Mammary epithelial cell (primary cell): ENCODE measurements at regions not wholly inside any gene's neighbourhood (a gene's known extent, or its start where the extent isn't known, plus 50 kb on each side); places are given as distances from the start of the nearest gene placed in this dataset.

Experiments
- EZH2 ChIP-seq: IDR thresholded peaks from 2 replicates; pipeline ENCODE4 v1.6.1; 2012; ENCODE audit warnings: low read length, inconsistent platforms, borderline replicate concordance
- TF ChIP-seq, protein P1 (sequence below), 2 donors: IDR thresholded peaks in 1 of 2; conservative IDR thresholded peaks in 1 of 2; 2 replicates each; pipeline ENCODE4 v1.5.1; 2011 to 2012; ENCODE audit warnings: inconsistent platforms in 2 of 2, low read length in 2 of 2, mild to moderate bottlenecking in 2 of 2, control low read depth in 1 of 2, low read depth in 1 of 2; ENCODE audit not compliant: insufficient read depth in 1 of 2; ENCODE audit errors: extremely low read depth in 1 of 2

DNA sequence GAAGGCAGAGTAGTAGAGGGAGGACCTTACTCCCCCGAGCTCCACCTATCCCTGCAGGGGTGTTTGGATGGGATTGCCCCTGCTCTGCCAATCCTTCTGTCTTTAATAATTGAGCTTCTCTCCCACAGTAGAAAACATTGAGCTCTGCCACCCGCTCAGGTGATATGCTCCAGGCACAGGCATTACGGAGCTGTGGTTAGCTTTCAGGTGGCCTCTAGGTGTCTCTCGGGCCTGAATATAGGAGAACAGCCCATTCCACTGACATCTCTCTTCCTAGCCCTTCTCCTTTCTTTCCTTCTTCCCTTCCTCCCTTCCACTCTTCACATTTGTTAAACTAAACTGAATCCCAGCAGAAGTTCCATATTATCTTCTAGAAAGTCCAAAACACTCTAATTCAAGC lies 203.4 kb downstream of the SYK start:
- TF ChIP-seq, protein P1, sequence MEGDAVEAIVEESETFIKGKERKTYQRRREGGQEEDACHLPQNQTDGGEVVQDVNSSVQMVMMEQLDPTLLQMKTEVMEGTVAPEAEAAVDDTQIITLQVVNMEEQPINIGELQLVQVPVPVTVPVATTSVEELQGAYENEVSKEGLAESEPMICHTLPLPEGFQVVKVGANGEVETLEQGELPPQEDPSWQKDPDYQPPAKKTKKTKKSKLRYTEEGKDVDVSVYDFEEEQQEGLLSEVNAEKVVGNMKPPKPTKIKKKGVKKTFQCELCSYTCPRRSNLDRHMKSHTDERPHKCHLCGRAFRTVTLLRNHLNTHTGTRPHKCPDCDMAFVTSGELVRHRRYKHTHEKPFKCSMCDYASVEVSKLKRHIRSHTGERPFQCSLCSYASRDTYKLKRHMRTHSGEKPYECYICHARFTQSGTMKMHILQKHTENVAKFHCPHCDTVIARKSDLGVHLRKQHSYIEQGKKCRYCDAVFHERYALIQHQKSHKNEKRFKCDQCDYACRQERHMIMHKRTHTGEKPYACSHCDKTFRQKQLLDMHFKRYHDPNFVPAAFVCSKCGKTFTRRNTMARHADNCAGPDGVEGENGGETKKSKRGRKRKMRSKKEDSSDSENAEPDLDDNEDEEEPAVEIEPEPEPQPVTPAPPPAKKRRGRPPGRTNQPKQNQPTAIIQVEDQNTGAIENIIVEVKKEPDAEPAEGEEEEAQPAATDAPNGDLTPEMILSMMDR (conservative IDR thresholded peaks at IDR 0.05 in 1 of 2, IDR thresholded peaks at IDR 0.05 in 1 of 2; ENCODE audit: extremely low read depth in 1 of 2, insufficient read depth in 1 of 2, low read depth in 1 of 2, low read length in 2 of 2): no peak
- TF ChIP-seq EZH2: no peak
